PC-9 (cell line): ENCODE measurements at regions not wholly inside any gene's neighbourhood (a gene's known extent, or its start where the extent isn't known, plus 50 kb on each side); places are given as distances from the start of the nearest gene placed in this dataset.

Experiments
- CTCF ChIP-seq: fragments of 200-600 bp; sonication (generic); conservative IDR thresholded peaks from 2 replicates; pipeline ENCODE4 v1.6.1; 2017; ENCODE audit warnings: mixed run types, antibody characterized with exemption, mild to moderate bottlenecking, moderate library complexity
- EZH2 ChIP-seq: fragments of 200-600 bp; sonication (generic); IDR thresholded peaks from 2 replicates; pipeline ENCODE4 v1.8.0; 2017; ENCODE audit warnings: antibody characterized with exemption, low read depth

GRCh38 chr18:37944700-37945270, 379.2 kb upstream of the CELF4 start:
- TF ChIP-seq CTCF (no peak), EZH2 (no peak)
